K562 (cell line): ENCODE measurements at regions not wholly inside any gene's neighbourhood (a gene's known extent, or its start where the extent isn't known, plus 50 kb on each side); places are given as distances from the start of the nearest gene placed in this dataset.

Source experiments
- ATAC-seq: fragments of 200-7000 bp; cut with Tn5 transposase; 3 replicates; pipeline ENCODE4 v1.9.1; 2020; ENCODE audit warnings: moderate library complexity
- BruUV-seq: library from RNA; stranded (reverse); fragments of 400-500 nt; replicated peaks from 2 replicates; lab custom pipeline; 2021; lab: Mats Ljungman, UMichigan
- CTCF ChIA-PET: fragments of 300-600 bp; formaldehyde crosslinking; extraction: SDS; loops from one replicate; lab custom pipeline; 2021; ENCODE audit warnings: low intra/inter-chr PET ratio; lab: Yijun Ruan, JAX
- POLR2A ChIA-PET: fragments of 300-600, 350-650 bp; sonication (Branson Sonifier 250); formaldehyde crosslinking; extraction: SDS; loops from one replicate; lab custom pipeline; 2021; ENCODE audit warnings: antibody characterized with exemption, inconsistent platforms; lab: Yijun Ruan, JAX
- DNase-seq, 4 experiments: peaks; one replicate each; pipeline versions ENCODE4 v3.0.0 to v3.0.0-alpha.2; 2011 to 2018; ENCODE audit warnings: low spot score in 3 of 4, mixed read lengths in 3 of 4; ENCODE audit errors: extremely low read depth in 1 of 4
- FAIRE-seq: peaks from 2 replicates; lab custom pipeline; 2011; peaks lifted over from hg19 to GRCh38; lab: Jason Lieb, UNC
- H2AFZ ChIP-seq: 2 replicates; pipeline ENCODE4 v1.6.0; 2011; ENCODE audit warnings: low read depth, low read length, control low read depth, inconsistent platforms
- H3K27ac ChIP-seq: fragments of 200-600 bp; 3 replicates; pipeline ENCODE4 v1.8.0; 2011; ENCODE audit warnings: low read depth, mild to moderate bottlenecking, control low read depth, inconsistent platforms, low read length, moderate library complexity, mixed read lengths; ENCODE audit errors: extremely low read depth
- H3K27me3 ChIP-seq, 2 experiments: fragments of 300-600 bp in 1 of 2; 2 replicates in 1 of 2; 3 replicates in 1 of 2; pipeline versions ENCODE4 v1.6.0 to v1.8.0; 2011; ENCODE audit warnings: inconsistent platforms in 2 of 2, low read length in 2 of 2, mild to moderate bottlenecking in 1 of 2, mixed read lengths in 1 of 2, moderate library complexity in 1 of 2; ENCODE audit not compliant: control insufficient read depth in 2 of 2, insufficient read depth in 2 of 2
- H3K36me3 ChIP-seq: fragments of 300-600 bp; 3 replicates; pipeline ENCODE4 v1.8.0; 2011; ENCODE audit warnings: mild to moderate bottlenecking, low read length, inconsistent platforms; ENCODE audit not compliant: control insufficient read depth, insufficient read depth
- H3K4me1 ChIP-seq, 2 experiments: fragments of 200-600 bp in 1 of 2; replicated peaks in 1 of 2; 2 replicates in 1 of 2; 3 replicates in 1 of 2; pipeline versions ENCODE4 v1.5.1 to v1.8.0; 2011; ENCODE audit warnings: inconsistent platforms in 2 of 2, low read length in 2 of 2, mild to moderate bottlenecking in 1 of 2, mixed read lengths in 1 of 2, moderate library complexity in 1 of 2; ENCODE audit not compliant: control insufficient read depth in 2 of 2, insufficient read depth in 2 of 2
- H3K4me2 ChIP-seq: 2 replicates; pipeline ENCODE4 v1.6.1; 2011; ENCODE audit warnings: low read length, control low read depth, inconsistent platforms, mixed read lengths; ENCODE audit not compliant: insufficient read depth
- H3K4me3 ChIP-seq: fragments of 200-600 bp; sonication (generic), shearing (Covaris generic); 2 replicates; pipeline ENCODE4 v1.5.1; 2016; ENCODE audit warnings: control low read depth, inconsistent platforms
- H3K79me2 ChIP-seq: fragments of 200-600 bp; 3 replicates; pipeline ENCODE4 v1.8.0; 2011; ENCODE audit warnings: low read length, inconsistent platforms; ENCODE audit not compliant: control insufficient read depth, insufficient read depth
- H3K9ac ChIP-seq, 2 experiments: 2 replicates each; pipeline versions ENCODE4 v1.6.0 to v1.6.1; 2011; ENCODE audit warnings: low read depth in 2 of 2, low read length in 2 of 2, control low read depth in 1 of 2, inconsistent platforms in 1 of 2, mild to moderate bottlenecking in 1 of 2, mixed read lengths in 1 of 2; ENCODE audit not compliant: insufficient read depth in 1 of 2
- H3K9me1 ChIP-seq: one replicate; pipeline ENCODE4 v1.6.0; 2011; ENCODE audit warnings: inconsistent platforms, mild to moderate bottlenecking, low read length, moderate library complexity; ENCODE audit not compliant: control insufficient read depth, insufficient read depth
- H3K9me3 ChIP-seq: replicated peaks from 2 replicates; pipeline ENCODE4 v1.5.1; 2011; ENCODE audit warnings: low read depth, low read length, inconsistent platforms; ENCODE audit not compliant: control insufficient read depth, insufficient read depth
- H4K20me1 ChIP-seq: replicated peaks from 2 replicates; pipeline ENCODE4 v1.6.1; 2011; ENCODE audit warnings: low read length, inconsistent platforms, mixed read lengths; ENCODE audit not compliant: control insufficient read depth, insufficient read depth
- CAMTA2 ChIP-seq: fragments of 250-450 bp; sonication (Bioruptor Pico); conservative IDR thresholded peaks from 2 replicates; pipeline ENCODE4 v1.5.1; 2022
- CBFB ChIP-seq: sonication (generic); formaldehyde crosslinking; IDR thresholded peaks from 2 replicates; pipeline ENCODE4 v1.4.0; 2020; ENCODE audit warnings: mild to moderate bottlenecking, missing genetic modification reagents
- ILK ChIP-seq: fragments of 450-650 bp; IDR thresholded peaks from 2 replicates; pipeline ENCODE4 v1.6.1; 2016; ENCODE audit warnings: missing genetic modification characterization, low read depth, mild to moderate bottlenecking, missing compliant biosample characterization, moderate library complexity, borderline replicate concordance
- MEF2A ChIP-seq: IDR thresholded peaks from 2 replicates; pipeline ENCODE4 v1.6.1; 2011; ENCODE audit warnings: low read depth, mild to moderate bottlenecking, low read length, moderate library complexity; ENCODE audit not compliant: control insufficient read depth
- ZNF717 ChIP-seq: fragments of 250-450 bp; sonication (Bioruptor Pico); IDR thresholded peaks from 2 replicates; pipeline ENCODE4 v1.5.0; 2021
- WGBS: fragments of 100-300 bp; shearing (Covaris generic); methylation state at CpG from one replicate; pipeline ENCODE4 v1.1.6; 2016; ENCODE audit warnings: low coverage, mixed read lengths; ENCODE audit not compliant: insufficient coverage; ENCODE audit errors: missing lambda C conversion rate; 5-methylcytosine and 5-hydroxymethylcytosine counted together
- in situ Hi-C: fragments of 300-500 bp; cut with MboI; formaldehyde crosslinking; loops from 4 replicates; pipeline ENCODE4 v1.15.0; 2018; ENCODE audit warnings: inconsistent platforms, mixed read lengths
- intact Hi-C: fragments of 100-400 bp; cut with micrococcal nuclease; formaldehyde crosslinking; loops from 2 replicates; pipeline ENCODE4 v1.14.2; 2022

GRCh38 chr7:96479015-96479645, 157.2 kb upstream of the SLC25A13 start:
- FAIRE-seq (no peak), ATAC-seq (no peak), DNase-seq (no peak)
- Histone ChIP-seq H4K20me1 (no peaks in the 10 kb centered on the region), H3K9me3 (no peaks in the 10 kb centered on the region), H3K27me3 (no peaks in the 10 kb centered on the region; a peak in 1 of 5 replicates), H3K9ac (no peak overlapping the region), H3K27ac (no peak overlapping the region), H2AFZ (no peak overlapping the region), H3K4me3 (no peak overlapping the region), H3K79me2 (no peaks in the 10 kb centered on the region), H3K4me1 (no peaks in the 10 kb centered on the region), H3K36me3 (no peaks in the 10 kb centered on the region), H3K9me1 (no peaks in the 10 kb centered on the region), H3K4me2 (no peak overlapping the region)
- no peak for TF ChIP-seq ILK (tag)
- TF ChIP-seq ZNF717 (CRISPR knock-in tag), result no peak
- no peak for TF ChIP-seq CBFB (CRISPR knock-in tag)
- TF ChIP-seq CAMTA2 (CRISPR knock-in tag), result no peak
- BruUV-seq, result no TSS peak
- intact Hi-C loops, result no loop called here
- in situ Hi-C loops, result no loop called here
- ChIA-PET CTCF (no interaction called here), POLR2A (interaction anchor here (0.6 to 0.8 kb wide), 2 partner anchors 11 to 173 kb away, joined by 3 read pairs; no protein-coding TSS in a partner anchor)
- 1% methylated on average over 4 of the region's 4 CpGs for WGBS

GRCh38 chr7:96471606-96472005, 149.7 kb upstream of the SLC25A13 start:
- 0% methylated on average over 1 of the region's 1 CpG for WGBS
- Histone ChIP-seq H4K20me1 (no peaks in the 10 kb centered on the region), H3K4me3 (no peak overlapping the region), H3K4me1 (no peaks in the 10 kb centered on the region), H2AFZ (no peak overlapping the region), H3K9ac (no peak overlapping the region), H3K27ac (no peak overlapping the region), H3K9me3 (no peaks in the 10 kb centered on the region), H3K36me3 (no peaks in the 10 kb centered on the region), H3K4me2 (no peak overlapping the region), H3K79me2 (no peaks in the 10 kb centered on the region), H3K27me3 (no peaks in the 10 kb centered on the region; a peak in 1 of 5 replicates), H3K9me1 (no peaks in the 10 kb centered on the region)
- DNase-seq, result no peak
- in situ Hi-C loops (no loop called here), intact Hi-C loops (no loop called here)
- no TSS peak for BruUV-seq
- POLR2A ChIA-PET, result interaction anchor here (0.6 kb wide), 1 partner anchor 56 kb away, joined by 3 read pairs; no protein-coding TSS in a partner anchor
- FAIRE-seq, result no peak
- ATAC-seq, result no peak
- CTCF ChIA-PET, result no interaction called here
- TF ChIP-seq MEF2A, result no peak
